Common myeloid progenitor, CD34-positive (primary cell): ENCODE measurements at regions not wholly inside any gene's neighbourhood (a gene's known extent, or its start where the extent isn't known, plus 50 kb on each side); places are given as distances from the start of the nearest gene placed in this dataset.

Experiments used
- CTCF ChIA-PET: fragments of 350-600 bp; sonication (Branson Sonifier 250); formaldehyde crosslinking; loops from one replicate; lab custom pipeline; 2021; ENCODE audit warnings: antibody characterized with exemption; lab: Charles Lee
- POLR2A ChIA-PET: fragments of 350-600 bp; sonication (Branson Sonifier 250); formaldehyde crosslinking; loops from one replicate; lab custom pipeline; 2021; ENCODE audit warnings: antibody characterized with exemption; lab: Charles Lee
- DNase-seq, 3 donors: peaks; one replicate each; pipeline versions ENCODE4 v3.0.0 to v3.0.0-alpha.2; 2013
- H3K27ac ChIP-seq, 2 experiments: 1 replicate in 1 of 2; 2 replicates in 1 of 2; pipeline ENCODE4 v1.7.0; 2013; ENCODE audit warnings: inconsistent platforms in 2 of 2, low read length in 2 of 2, mild to moderate bottlenecking in 2 of 2, low read depth in 1 of 2, moderate library complexity in 1 of 2; ENCODE audit not compliant: severe bottlenecking in 2 of 2, insufficient read depth in 1 of 2, poor library complexity in 1 of 2
- H3K27me3 ChIP-seq, 5 experiments: replicated peaks in 2 of 5; 1 replicate in 3 of 5; 2 replicates in 2 of 5; pipeline versions ENCODE4 v1.6.1 to v1.7.0; 2013; ENCODE audit warnings: low read length in 4 of 5, mild to moderate bottlenecking in 2 of 5, moderate library complexity in 2 of 5, inconsistent platforms in 1 of 5; ENCODE audit not compliant: insufficient read depth in 5 of 5, control insufficient read depth in 4 of 5
- H3K36me3 ChIP-seq, 4 experiments: 1 replicate in 2 of 4; 2 replicates in 2 of 4; pipeline versions ENCODE4 v1.6.1 to v1.7.0; 2013; ENCODE audit warnings: low read length in 3 of 4, control low read depth in 1 of 4, mild to moderate bottlenecking in 1 of 4; ENCODE audit not compliant: control insufficient read depth in 4 of 4, insufficient read depth in 4 of 4
- H3K4me1 ChIP-seq, 4 experiments: 1 replicate in 3 of 4; 2 replicates in 1 of 4; pipeline versions ENCODE4 v1.6.1 to v1.7.1; 2013; ENCODE audit warnings: low read length in 3 of 4, mild to moderate bottlenecking in 3 of 4, control low read depth in 1 of 4, inconsistent platforms in 1 of 4, moderate library complexity in 1 of 4; ENCODE audit not compliant: control insufficient read depth in 4 of 4, insufficient read depth in 4 of 4; ENCODE audit errors: control extremely low read depth in 1 of 4
- H3K4me3 ChIP-seq, 7 experiments: 1 replicate in 4 of 7; 2 replicates in 3 of 7; pipeline versions ENCODE4 v1.5.1 to v1.7.0; 2013; ENCODE audit warnings: mild to moderate bottlenecking in 7 of 7, low read length in 6 of 7, moderate library complexity in 6 of 7, inconsistent platforms in 2 of 7, low read depth in 2 of 7, control low read depth in 1 of 7; ENCODE audit not compliant: insufficient read depth in 4 of 7, control insufficient read depth in 1 of 7; ENCODE audit errors: extremely low read depth in 1 of 7
- H3K9me3 ChIP-seq, 5 experiments: 1 replicate in 4 of 5; 2 replicates in 1 of 5; pipeline versions ENCODE4 v1.6.1 to v1.7.1; 2013; ENCODE audit warnings: low read length in 4 of 5, mild to moderate bottlenecking in 2 of 5, inconsistent platforms in 1 of 5, low read depth in 1 of 5, moderate library complexity in 1 of 5; ENCODE audit not compliant: control insufficient read depth in 4 of 5, insufficient read depth in 2 of 5; ENCODE audit errors: control extremely low read depth in 1 of 5
- WGBS: methylation state at CpG from one replicate; pipeline ENCODE4 v1.1.5; 2013; ENCODE audit not compliant: insufficient coverage; 5-methylcytosine and 5-hydroxymethylcytosine counted together

GRCh38 chr7:145331076-145331475 is 495.2 kb upstream of the TPK1 start:
- H3K9me3 ChIP-seq, result peaks cover 0 to 2% (median 0%) of the 10 kb centered on the region in 5 experiments
- no CpG with 5 or more reads among the region's 2 CpGs for WGBS
- H3K4me1 ChIP-seq, result no peaks in the 10 kb centered on the region
- no peak overlapping the region for H3K4me3 ChIP-seq
- ChIA-PET POLR2A (no interaction called here), CTCF (no interaction called here)
- H3K27ac ChIP-seq, result no peak overlapping the region
- no peaks in the 10 kb centered on the region for H3K36me3 ChIP-seq
- H3K27me3 ChIP-seq, result no peaks in the 10 kb centered on the region
- no peak for DNase-seq

GRCh38 chr7:145327646-145328045 is 491.8 kb upstream of the TPK1 start:
- ChIA-PET CTCF (no interaction called here), POLR2A (no interaction called here)
- Histone ChIP-seq H3K27me3 (no peaks in the 10 kb centered on the region), H3K4me3 (no peak overlapping the region), H3K9me3 (peaks cover 0 to 3% (median 0%) of the 10 kb centered on the region in 5 experiments), H3K4me1 (no peaks in the 10 kb centered on the region), H3K36me3 (no peaks in the 10 kb centered on the region), H3K27ac (no peak overlapping the region)
- WGBS, result no CpG with 5 or more reads among the region's 1 CpG
- no peak for DNase-seq

DNA sequence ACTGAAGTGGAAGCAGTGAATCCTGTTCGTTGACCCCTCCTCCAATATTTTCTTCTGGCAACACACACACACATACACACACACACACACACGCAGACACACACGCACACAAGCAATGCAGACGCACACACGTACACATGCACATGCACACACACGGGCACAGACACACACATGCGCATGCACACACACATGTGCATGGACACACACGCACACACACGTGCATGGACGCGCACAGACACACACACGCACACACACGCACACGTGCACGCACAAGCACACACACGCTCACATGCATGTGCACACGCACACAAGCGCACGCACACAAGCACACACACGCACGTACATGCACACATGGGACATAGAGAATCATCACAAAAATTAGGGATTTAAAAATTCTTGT is 488.2 kb upstream of the TPK1 start:
- no peaks in the 10 kb centered on the region for H3K27me3 ChIP-seq
- no peak overlapping the region for H3K27ac ChIP-seq
- POLR2A ChIA-PET, result no interaction called here
- H3K36me3 ChIP-seq, result no peaks in the 10 kb centered on the region
- H3K4me3 ChIP-seq, result no peak overlapping the region
- 97% methylated on average over 14 of the region's 21 CpGs for WGBS
- CTCF ChIA-PET, result no interaction called here
- no peaks in the 10 kb centered on the region for H3K4me1 ChIP-seq
- DNase-seq, result no peak
- peaks cover 0 to 3% (median 0%) of the 10 kb centered on the region in 5 experiments for H3K9me3 ChIP-seq

DNA sequence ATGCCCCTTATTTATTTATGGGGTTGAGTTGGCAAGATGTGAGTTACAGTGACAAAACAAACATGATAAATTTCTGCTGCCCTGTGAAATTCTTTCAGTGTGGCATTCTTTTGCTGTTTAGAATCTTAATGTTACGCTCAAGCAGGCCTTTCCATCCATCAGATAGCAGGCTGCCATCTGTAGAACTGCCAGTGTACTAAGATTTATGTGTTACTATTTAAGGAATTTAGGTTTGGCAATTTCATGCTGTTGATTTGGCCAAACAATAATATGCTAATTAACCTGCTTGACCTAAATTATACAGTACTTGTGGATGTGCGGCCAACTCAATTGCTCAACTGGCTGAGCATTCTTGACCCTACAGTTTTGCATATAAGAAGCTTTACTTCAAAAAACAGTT is 477.7 kb upstream of the TPK1 start:
- Histone ChIP-seq H3K9me3 (no peaks in the 10 kb centered on the region), H3K27me3 (no peaks in the 10 kb centered on the region), H3K36me3 (no peaks in the 10 kb centered on the region), H3K4me1 (no peaks in the 10 kb centered on the region), H3K4me3 (no peak overlapping the region), H3K27ac (no peak overlapping the region)
- POLR2A ChIA-PET, result no interaction called here
- CTCF ChIA-PET, result no interaction called here
- no peak for DNase-seq
- WGBS, result 100% methylated on average over 1 of the region's 2 CpGs

DNA sequence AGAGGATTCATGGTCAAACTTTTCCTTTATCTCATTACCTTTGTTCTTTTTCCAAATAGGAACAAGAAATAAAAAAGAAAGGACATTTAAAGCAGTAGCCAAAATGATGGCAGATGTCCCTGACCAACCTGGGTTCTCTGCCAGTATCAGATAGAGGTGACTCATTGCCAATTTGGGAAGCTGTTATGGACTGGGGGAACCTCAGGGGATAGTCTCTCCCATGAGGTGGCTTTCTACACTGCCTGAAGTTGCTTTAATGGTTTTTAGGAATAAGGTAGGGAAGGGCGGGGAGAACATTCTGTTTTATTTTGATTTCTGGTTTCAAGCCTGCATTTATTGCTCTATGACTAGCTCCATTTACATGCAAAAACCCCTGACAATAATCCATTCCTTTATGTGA is 457.9 kb upstream of the TPK1 start:
- no peaks in the 10 kb centered on the region for H3K4me1 ChIP-seq
- ChIA-PET CTCF (interaction anchor here (1.4 kb wide), 1 partner anchor 11 kb away, joined by 4 read pairs; no protein-coding TSS in a partner anchor), POLR2A (no interaction called here)
- H3K27ac ChIP-seq, result no peak overlapping the region
- no peaks in the 10 kb centered on the region for H3K27me3 ChIP-seq
- DNase-seq, result no peak
- H3K36me3 ChIP-seq, result no peaks in the 10 kb centered on the region
- no CpG with 5 or more reads among the region's 1 CpG for WGBS
- H3K9me3 ChIP-seq, result no peaks in the 10 kb centered on the region
- no peak overlapping the region for H3K4me3 ChIP-seq

DNA sequence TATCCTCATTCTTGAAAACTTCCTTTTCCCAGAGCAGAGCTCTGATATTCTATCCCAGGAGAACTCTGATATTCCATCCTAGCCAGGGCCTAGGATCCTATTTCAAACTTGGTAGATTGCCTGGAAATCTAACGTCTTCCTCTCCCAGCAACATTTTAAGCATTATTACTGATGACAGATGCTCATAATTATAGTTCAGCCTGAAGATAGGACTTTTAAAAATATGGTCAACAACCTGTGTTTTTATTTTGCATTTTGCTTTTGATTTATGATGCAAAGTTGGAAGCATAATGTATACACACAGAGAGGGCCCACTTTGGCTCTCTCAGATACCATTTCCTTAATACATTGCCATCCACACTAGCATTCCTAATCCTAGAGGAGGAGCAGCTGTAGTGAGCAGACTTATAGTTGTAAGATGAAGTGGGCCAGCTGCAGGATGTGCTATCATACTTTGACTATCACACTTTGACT is 457.4 kb upstream of the TPK1 start:
- DNase-seq, result no peak
- Histone ChIP-seq H3K36me3 (no peaks in the 10 kb centered on the region), H3K4me3 (no peak overlapping the region), H3K27me3 (no peaks in the 10 kb centered on the region), H3K27ac (no peak overlapping the region), H3K9me3 (no peaks in the 10 kb centered on the region), H3K4me1 (no peaks in the 10 kb centered on the region)
- ChIA-PET POLR2A (no interaction called here), CTCF (interaction anchor here (1.4 kb wide), 1 partner anchor 11 kb away, joined by 4 read pairs; no protein-coding TSS in a partner anchor)
- WGBS, result 100% methylated on average over 1 of the region's 1 CpG

GRCh38 chr7:145289384-145289783 is 453.5 kb upstream of the TPK1 start:
- 93% methylated on average over 5 of the region's 6 CpGs for WGBS

More at GRCh38 chr7:145289384-145289783, 453.5 kb upstream of the TPK1 start:
- POLR2A ChIA-PET, result no interaction called here
- Histone ChIP-seq H3K36me3 (no peaks in the 10 kb centered on the region), H3K27me3 (no peaks in the 10 kb centered on the region), H3K9me3 (peaks cover 0 to 1% (median 0%) of the 10 kb centered on the region in 5 experiments), H3K27ac (no peak overlapping the region), H3K4me1 (no peaks in the 10 kb centered on the region), H3K4me3 (no peak overlapping the region)
- no peak for DNase-seq
- CTCF ChIA-PET, result no interaction called here
